IPS DF 4.7 (cell line): ENCODE measurements at regions not wholly inside any gene's neighbourhood (a gene's known extent, or its start where the extent isn't known, plus 50 kb on each side); places are given as distances from the start of the nearest gene placed in this dataset.
"Not testable (repeated sequence)": the region's sequence is repeated elsewhere in the genome, so short reads cannot be mapped to it uniquely, and the experiment has no call there.

ENCODE experiments used
- DNase-seq: peaks from one replicate; pipeline ENCODE4 v3.0.0-alpha.2; 2013; ENCODE audit warnings: low spot score; ENCODE audit errors: extremely low read depth

DNA sequence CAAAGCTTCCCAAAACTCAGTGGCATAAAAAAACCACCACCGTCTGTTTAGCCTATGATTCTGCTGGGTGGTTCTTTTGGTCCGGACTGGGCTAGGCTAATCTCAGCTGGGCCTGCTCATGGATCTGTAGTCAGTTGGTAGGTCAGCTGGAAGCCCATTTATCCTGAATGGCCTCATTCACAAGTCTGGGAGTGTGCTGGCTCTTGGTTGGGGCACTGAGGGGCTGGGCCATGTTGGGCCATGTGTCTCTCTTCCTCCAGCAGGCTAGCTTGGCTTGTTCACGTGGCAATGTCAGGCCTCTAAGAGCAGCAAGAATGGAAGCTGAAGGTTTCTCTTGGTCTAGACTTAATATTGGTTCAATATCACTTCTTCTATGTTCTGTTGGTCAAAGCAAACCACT is 95.7 kb upstream of the HS6ST1 start:
- DNase-seq = no peak

DNA sequence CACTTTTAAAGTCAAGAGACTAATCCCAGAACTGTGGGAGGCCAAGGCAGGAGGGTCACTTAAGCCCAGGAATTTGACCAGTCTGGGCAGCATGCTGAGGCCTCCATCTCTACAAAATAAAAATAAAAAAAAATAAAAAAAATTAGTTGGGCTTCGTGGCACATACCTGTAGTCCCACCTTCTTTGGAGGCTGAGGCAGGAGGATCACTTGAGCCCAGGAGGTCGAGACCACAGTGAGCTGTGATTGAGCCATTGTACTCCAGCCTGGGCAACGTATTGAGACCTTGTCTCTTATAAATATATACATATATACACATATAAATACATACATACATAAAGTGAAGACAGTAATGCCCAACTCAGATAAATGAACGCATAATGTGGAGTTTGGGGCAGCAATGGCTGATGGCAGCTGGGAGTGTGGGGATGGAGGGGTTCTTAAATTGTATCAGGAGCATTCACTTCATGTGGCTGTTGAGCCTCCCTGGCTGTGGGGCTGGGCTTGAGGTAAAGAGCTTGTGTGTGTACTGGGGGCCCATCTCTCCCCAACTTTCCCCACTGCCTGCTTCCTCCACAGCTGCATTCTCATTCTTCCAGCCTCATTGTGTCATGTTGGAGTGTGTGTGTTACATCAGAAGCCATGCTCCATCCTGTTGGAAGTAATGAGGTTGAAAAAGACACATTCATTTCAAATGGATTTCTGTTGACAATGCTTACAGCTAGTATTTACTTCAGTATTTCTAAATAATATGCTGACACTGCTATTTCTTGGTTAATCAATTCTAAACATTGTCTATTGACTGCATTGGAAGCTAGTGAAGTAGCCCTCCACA is 96.5 kb upstream of the HS6ST1 start:
- DNase-seq = no peak

DNA sequence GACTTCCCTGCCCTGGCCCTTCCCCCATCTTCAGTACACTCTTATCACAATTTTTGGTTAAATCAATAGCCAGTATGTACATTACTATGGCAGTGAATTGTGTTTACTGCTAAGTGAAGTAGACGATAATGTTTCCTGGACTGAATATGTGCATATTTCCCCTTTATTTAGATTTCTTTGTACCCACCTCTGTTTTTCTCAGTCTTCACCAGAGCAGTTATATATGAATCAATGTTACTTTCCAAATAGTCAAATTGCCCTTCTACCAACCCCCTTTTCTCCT is 97.1 kb upstream of the HS6ST1 start:
- DNase-seq = no peak

DNA sequence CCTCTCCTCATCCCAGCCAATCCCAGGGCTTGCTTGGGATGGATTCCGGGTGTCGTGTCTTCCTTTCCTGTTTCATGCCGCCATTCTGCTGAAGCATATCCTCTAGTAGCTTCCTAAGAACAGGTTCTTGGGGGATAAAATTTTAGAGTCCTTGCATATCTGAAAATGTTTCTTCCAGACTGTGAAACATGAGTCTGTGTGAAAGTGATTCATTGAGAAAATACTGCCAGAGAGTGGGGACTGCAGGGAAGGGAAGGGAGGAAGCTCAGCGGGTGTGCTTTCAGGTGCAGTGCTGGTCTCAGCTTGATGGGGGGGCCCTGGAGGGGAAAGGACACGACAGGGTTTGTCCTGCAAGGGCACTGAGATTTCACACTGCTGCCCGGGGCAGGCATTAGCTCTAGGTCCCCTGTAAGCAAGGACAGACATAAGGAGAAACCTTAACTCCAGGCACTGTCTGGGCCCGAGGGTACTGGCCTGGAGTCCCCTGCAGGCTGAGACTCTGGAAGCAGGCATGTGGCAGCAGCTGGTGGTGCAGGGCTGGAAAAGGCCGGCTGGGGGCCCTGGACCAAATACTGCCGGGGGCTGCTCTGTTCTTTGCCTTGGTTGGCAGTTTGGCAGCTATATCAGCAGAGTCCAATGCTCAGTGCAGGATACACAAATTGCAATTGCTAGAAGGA is 97.6 kb upstream of the HS6ST1 start:
- no peak for DNase-seq

DNA sequence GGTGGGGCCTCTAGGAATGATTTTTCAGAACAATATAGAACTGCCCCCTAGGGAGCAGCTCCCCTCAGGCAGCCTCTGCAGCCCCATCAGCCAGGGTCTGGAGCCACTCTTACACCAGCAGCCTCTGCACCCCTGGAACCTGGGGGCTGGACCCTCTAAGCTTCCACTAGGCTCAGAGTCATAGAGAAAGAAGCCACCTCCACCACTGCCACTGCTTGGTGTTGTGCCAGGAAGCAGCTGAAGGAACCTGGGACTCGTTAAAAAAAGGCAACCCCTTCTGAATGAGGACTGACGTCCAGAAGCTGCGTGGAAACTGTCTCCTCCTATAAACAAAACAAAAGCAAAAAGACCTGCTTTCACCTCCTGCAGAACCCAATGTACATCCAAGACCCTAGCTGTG is 98.1 kb upstream of the HS6ST1 start:
- DNase-seq = no peak

DNA sequence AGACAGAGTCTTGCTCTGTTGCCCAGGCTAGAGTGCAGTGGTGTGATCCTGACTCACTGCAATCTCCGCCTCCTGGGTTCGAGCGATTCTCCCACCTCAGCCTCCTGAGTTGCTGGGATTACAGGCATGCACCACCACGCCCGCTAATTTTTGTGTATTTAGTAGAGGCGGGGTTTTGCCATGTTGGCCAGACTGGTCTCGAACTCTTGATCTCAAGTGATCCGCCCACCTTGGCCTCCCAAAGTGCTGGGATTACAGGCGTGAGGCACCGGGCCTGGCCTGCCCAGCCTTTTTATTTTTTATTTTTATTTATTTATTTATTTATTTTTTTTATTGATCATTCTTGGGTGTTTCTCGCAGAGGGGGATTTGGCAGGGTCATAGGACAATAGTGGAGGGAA is 98.6 kb upstream of the HS6ST1 start:
- not testable (repeated sequence) for DNase-seq

DNA sequence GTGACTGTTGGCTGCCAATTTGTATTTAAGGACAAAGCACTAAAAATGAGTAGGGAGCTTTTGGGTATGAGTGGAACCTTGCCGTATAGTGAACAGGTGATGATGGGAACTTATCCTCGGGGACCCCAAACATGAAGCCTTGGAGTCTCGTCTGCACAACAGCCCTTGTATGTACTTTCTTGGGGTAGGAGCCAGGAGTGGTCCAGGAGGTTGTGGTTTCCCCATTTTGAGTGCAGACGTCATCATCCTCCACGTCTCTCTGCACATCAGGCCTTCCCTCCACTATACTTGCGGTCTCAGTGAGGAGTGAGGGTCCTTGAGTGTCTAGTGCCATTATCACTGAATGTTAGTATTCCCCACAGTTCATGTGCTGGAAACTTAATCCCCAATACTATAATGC is 101.5 kb upstream of the HS6ST1 start:
- no peak for DNase-seq

DNA sequence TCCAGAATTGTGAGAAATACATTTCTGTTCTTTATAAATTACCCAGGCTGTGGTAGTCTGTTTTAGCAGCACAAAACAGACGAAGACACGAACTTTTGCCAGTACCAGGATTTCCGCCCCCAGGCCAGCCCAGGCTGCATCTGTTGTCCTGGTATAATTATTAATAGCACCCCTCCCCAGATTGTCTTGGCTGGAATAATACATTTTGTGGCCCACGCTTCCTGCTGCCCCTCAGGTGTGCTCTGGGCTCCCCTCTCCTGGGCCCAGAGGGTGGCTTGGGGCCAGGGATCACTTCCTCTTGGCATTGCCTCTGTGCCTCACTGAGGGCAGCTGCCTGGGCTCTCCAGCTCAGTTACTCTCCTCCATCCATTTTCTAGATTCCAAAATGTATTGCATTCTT is 102.1 kb upstream of the HS6ST1 start:
- no peak for DNase-seq

DNA sequence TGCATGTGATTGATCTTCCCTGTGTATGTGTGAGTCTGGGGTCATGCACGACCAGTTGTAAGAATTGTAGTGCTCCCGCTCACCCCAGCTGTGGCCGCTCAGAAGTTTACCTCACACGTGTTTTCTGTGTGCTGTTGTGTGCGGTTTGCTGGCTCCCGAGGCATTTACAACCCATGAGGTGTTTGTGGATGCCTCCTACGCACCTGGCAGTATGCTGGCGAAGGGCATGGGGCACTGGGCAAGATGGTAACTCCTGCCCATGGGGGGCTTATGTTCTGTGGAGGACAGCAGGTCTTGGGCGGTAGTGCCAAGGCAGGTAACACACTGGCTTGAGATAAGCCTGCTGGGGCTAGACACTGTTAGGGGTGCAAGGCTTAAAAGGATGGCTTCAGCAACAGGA is 102.6 kb upstream of the HS6ST1 start:
- no peak for DNase-seq

DNA sequence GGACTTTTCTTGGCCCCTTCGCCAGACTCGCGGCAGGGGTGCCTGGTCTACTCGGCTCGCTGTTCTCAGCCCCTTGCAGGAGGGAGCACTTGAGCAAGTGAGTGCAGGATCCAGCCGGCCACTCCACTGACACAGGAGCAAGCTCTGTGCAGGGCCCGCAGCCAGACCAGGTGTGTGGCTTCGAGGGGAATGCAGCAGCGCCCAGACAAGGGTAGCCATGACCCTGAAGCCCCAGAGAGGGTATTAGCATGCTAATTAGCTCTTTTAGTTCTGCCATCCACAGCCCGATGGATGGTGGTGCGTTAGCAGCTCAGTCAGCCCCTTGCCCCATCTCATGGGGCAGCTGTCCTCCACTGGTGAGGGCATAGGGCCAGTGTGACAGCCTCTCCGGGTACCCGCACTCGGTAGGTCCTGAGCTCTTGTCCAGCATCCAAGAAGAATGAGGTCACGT is 103.2 kb upstream of the HS6ST1 start:
- no peak for DNase-seq

DNA sequence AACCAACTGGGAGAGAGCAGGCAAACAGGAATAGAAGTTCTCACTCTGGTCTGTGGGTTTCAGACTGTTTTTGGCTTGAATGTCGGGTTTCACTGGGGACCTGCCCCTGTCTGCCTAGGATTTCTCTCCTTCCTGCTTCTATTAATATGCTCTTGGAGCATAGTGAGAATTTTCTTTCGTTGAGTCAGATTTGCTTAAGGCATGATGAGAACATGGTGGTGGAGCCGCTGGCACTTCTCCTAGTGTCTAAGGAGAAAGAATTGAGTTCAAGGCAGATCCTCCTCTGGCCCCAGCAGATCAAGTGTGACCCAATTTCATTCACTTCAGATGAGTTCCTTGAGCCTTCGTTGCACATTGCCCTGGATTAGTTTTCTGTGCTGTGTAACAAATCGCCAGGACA is 103.9 kb upstream of the HS6ST1 start:
- no peak for DNase-seq

DNA sequence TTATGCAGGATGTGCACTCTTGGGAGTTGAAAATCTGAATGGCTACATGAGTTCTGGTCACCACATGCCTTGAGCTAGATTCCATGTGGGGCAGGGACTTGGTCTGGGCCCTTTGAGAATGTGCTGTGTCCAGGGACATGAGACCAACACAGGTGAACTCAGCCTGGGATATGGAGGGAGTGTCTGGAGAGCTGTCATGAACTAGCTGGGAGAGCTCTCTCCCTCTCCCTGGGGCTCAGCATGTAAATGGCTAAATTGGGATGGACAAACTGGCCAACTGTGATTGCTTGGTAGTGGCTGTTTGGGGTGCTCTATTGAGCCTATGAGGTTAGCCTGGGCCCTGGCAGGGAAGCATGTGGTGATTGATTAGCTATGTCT is 105.1 kb upstream of the HS6ST1 start:
- no peak for DNase-seq

DNA sequence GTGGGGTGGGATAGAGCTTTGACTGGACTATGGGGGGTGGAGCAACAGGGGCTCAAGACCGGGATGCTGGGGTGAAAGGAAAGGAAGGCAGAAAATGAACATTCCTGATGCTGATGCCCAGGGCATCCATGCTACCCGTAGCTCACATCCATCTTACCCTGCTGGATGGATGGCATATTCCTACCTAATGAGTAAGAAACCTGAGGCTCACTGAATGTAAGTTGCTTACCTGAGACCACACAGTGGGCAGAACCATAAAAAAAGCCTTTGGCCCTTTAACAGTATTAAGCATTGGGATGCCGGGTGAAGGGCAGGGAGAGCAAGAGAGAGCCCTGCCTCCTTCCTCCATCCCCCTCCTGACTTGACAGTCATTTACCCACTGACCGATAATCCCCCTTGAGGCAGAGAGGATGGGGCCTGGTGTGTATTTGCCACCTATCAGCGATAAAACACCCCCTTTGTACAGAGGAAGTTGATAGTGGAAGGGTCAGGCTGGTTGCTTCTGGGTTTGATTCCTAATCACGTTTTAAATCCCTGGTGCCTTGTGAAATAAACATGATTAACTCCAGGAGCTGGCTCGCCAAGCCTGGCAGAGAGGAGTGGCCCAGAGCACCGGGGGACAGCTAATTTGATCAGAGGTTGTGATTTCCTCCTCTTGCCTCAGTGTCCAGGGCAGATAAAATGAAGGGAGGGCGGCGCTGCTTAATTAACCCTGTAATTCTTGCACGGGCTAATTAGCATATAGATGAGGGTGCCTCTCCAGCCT is 105.9 kb upstream of the HS6ST1 start:
- no peak for DNase-seq

DNA sequence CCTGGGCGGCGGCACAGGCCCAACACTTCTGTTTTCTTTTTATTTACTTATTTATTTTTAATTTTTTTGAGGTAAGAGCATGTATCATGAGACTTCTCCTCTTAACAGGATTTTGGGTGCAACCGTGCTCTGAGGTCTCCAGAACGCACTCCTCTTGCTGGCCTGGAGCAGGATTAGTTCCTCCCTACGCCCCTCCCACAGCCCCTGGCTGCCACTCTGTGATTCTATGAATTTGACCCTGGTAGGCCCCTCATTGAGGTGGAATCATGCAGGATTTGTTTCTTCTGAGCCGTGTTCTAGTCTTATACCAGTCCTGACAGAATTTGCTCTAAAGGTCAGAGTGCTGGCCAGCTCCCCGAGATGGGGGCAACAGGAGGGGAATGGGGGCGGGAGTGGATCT is 106.5 kb upstream of the HS6ST1 start:
- no peak for DNase-seq

DNA sequence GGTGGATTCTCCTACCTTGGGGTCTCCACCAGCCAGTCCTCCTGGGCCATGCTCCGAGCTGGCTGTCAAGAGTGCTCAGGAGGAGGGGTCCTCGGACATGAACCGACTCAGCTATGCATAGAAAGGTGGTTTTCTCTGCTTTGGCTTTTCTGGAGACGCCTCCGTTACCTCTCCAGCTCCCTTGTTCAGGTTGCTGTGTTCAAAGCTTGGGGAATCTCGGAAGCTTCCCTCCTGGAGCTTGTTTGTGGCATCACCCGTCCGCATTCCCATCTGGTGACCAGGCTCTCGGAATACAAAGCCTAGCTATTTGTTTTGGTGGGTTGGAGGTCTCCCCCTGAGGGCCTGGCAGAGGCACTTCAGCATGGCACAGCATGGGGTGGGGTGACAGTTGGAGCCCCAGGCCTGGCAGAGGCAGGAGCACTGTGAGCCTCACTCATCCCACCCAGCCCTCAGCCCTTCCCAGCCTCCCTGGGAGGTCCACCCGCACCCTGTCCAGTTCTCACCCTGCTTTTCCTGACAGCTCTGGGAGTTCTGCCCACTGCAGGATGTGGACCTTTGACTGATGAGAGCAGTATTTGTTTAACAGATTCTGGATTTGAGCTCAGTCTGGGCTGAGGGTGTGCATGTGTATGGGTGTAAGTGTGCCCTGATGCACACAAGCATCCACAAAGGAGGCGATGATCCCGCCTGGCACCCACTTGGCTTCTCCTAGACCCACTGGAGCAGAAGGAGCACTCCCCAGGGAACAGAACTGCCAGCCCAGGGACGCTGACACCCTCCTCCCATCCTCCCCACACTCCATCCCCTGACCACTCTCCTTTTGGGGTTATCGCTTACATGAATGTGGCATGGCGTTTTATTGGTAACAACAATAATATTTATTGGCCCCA is 107.3 kb upstream of the HS6ST1 start:
- no peak for DNase-seq

DNA sequence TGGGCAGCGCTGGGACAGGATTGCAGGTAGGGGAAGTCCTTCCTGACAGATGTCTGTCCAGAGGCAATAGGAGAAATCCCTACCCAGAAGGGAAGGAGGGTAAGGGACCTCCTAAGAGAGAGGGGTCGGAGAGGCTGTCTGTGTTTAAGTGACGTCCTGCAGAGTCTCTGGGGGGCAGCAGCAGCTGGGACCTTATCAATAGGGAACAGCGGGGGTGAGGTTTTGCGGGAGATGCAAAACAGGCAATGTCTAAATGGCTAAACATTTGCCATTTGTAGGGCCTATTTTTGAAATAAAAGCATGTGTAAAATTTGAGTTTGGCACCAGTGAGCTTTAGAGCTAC is 108.7 kb upstream of the HS6ST1 start:
- DNase-seq = no peak

DNA sequence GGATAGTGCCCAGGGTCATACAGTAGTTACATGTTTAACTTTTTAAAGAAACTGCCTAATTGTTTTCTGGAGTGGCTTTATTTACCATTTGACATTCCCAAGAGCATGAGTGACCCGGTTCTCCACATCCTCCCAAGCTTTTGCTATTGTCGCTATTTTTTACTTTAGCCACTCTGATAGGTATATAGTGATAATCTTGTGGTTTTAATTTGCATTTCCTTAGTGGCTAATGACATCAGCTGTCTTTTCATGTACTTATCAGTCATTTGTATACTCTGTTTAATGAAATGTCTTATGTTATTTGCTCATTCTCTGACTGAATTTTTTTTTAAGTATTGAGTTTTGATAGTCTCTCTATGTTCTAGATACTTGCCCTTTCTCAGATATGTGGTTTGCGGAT is 109.7 kb upstream of the HS6ST1 start:
- no peak for DNase-seq

DNA sequence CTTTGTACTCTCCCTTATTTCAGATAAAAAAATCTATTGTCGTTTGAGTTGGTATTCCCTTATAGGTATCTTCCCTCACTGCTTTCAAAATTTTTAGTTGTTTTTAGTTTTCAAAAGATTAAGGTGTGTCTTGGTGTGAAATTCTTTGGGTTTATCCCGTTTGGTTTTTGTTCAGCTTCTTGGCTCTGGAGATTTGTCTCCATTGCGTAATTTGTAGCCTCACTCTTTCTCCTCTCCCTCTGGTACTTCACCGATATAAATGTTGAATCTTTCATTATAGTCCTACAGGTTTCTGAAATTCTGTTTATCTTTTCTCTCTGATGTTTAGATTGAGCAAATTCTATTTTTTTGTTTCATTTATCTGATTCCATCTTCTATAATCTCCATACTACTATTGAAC is 113.8 kb upstream of the HS6ST1 start:
- DNase-seq = no peak

DNA sequence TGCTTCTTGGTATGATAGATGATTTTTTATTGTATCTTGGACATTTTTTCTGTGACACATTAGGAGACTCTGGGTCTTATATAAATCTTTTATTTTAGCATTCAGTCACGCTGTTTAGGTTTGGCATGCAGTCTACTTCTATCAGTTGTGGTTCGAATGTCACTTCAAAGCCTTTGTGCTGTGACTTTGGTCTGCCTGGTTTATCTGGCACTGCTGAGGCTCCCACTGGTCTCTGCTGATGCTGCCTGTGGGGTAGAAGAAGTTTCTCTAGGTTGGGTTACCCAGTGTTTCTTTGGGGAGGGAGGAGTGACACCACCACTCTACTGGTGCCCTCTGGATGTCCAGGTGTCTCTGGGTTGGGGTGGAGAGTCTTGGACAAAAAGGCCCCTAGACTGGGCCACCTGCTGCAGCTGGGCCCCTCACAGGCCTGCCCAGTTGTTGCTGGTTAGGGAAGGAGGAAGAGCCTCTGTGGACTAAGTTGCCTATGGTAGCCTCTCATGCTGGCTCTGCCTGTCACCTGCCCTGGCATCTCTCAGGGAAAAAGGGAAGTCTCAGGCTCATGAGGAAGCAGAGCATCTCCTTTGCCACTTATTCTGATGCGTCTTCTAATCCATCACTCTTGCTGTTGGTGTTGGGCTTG is 115.4 kb upstream of the HS6ST1 start:
- DNase-seq = no peak

DNA sequence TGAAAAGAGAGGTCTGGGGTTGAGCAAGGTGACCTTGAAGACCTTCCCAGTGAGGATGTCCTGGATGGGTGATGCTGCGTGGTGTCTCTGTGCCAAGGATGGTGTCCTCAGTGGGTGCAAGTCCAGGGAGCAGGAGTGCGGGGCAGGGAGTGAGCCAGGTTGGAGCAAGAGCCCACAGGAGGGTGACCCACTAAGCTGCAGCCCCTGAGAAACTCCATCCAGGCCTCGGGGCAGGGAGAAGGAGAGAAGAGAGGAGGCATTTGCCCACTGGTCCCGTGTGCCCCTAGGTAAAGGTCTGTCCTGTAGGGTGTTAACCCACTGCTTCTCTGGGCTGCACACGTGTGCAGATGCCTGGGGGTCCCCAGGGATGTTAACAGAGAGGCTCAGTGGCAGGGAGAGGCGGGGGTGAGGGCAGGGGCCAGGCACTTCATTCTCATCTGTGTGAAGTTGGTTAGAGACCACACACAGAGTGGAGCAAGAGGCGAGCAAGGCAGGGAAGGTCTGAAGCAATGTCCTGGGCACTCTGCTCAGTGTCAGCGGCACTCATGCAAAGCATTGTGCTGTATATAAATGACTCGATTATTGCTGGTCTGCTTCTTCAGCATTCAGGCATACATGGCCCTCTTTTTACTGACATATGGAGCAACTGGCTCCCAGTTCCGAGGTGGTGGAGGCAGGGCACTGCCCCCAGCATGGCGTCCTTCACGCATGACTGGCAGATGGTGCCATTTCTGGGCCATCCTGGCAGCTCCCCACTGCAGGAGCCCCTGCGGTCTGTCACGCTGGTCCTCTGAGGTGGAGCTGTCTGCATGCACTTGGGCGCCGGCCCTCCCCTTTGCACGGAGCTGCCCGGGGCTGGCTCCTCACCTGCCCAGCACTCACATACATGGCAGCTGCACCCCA is 117.2 kb upstream of the HS6ST1 start:
- no peak for DNase-seq
